GM06990 (cell line): ENCODE measurements at regions not wholly inside any gene's neighbourhood (a gene's known extent, or its start where the extent isn't known, plus 50 kb on each side); places are given as distances from the start of the nearest gene placed in this dataset.

Experiments
- DNase-seq: peaks from one replicate; pipeline ENCODE4 v3.0.0-alpha.2; 2011; ENCODE audit not compliant: insufficient read length; ENCODE audit errors: extremely low read depth
- H3K27me3 ChIP-seq: replicated peaks from 2 replicates; pipeline ENCODE4 v1.6.0; 2011; ENCODE audit warnings: low read length; ENCODE audit not compliant: control insufficient read depth, insufficient read depth
- H3K36me3 ChIP-seq: 2 replicates; pipeline ENCODE4 v1.5.1; 2011; ENCODE audit warnings: low read length; ENCODE audit not compliant: control insufficient read depth, insufficient read depth
- H3K4me3 ChIP-seq: replicated peaks from 2 replicates; pipeline ENCODE4 v1.5.1; 2011; ENCODE audit warnings: low read depth, mild to moderate bottlenecking, control low read depth, low read length
- TF ChIP-seq, protein P1 (sequence below): IDR thresholded peaks from 2 replicates; pipeline ENCODE4 v1.5.1; 2011; ENCODE audit warnings: low read length, control low read depth, mild to moderate bottlenecking, inconsistent platforms; ENCODE audit not compliant: insufficient read depth, poor library complexity, severe bottlenecking

GRCh38 chr15:95168951-95169431, 937.6 kb downstream of the MCTP2 start:
- Histone ChIP-seq H3K4me3 (no peak overlapping the region), H3K27me3 (no peaks in the 10 kb centered on the region), H3K36me3 (no peaks in the 10 kb centered on the region)
- TF ChIP-seq, protein P1, sequence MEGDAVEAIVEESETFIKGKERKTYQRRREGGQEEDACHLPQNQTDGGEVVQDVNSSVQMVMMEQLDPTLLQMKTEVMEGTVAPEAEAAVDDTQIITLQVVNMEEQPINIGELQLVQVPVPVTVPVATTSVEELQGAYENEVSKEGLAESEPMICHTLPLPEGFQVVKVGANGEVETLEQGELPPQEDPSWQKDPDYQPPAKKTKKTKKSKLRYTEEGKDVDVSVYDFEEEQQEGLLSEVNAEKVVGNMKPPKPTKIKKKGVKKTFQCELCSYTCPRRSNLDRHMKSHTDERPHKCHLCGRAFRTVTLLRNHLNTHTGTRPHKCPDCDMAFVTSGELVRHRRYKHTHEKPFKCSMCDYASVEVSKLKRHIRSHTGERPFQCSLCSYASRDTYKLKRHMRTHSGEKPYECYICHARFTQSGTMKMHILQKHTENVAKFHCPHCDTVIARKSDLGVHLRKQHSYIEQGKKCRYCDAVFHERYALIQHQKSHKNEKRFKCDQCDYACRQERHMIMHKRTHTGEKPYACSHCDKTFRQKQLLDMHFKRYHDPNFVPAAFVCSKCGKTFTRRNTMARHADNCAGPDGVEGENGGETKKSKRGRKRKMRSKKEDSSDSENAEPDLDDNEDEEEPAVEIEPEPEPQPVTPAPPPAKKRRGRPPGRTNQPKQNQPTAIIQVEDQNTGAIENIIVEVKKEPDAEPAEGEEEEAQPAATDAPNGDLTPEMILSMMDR, result no peak
- DNase-seq, result no peak

DNA sequence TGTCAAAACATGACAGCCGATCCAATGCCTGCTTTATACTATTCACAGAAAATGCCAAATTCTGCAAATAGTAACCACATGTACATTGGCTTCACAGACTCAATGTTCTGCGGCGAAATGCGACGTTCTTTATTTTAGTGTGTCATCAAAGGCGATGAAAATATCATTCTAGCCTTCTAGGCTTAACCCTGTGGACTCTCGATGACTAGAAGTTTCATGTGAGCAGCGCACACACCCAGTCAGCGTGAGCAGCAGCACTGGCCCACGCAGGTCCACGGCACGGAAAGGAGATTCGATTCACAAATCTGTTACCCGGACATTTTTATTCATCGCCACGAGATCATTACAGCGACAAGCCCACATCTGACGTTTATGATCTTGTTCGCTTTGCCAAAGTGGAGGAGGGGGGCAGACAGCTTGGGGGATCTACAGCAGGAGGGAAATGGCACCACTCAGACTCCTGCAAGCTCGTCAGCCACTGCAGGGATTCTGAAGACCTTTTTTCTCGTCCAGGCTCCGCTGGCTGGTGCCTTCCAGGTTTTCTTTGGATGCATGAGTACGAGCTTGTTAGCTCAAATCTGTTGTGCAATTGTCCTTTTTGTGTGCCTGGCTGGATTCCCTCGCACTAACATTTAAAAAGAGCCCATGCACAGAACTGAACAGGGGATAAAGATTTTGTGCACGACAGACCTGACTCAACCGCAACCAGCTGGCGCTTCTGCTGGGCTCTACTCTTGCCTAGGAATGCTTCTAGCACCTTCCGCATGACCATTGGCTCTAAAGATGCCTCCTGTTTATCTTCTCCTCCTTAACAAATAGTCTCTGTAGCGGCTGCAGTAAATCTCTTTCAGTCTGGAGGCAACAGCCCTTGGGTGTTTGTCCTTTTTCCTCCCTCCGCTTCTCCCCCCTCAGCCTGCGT, 938.4 kb downstream of the MCTP2 start:
- H3K27me3 ChIP-seq, result no peaks in the 10 kb centered on the region

GRCh38 chr15:95170561-95171380, 939.4 kb downstream of the MCTP2 start:
- no peak for DNase-seq
- TF ChIP-seq, protein P1, result no peak
- no peaks in the 10 kb centered on the region for H3K27me3 ChIP-seq
- H3K36me3 ChIP-seq, result no peaks in the 10 kb centered on the region
- no peak overlapping the region for H3K4me3 ChIP-seq

More for the DNA sequence above, 938.4 kb downstream of the MCTP2 start:
- TF ChIP-seq, protein P1, result no peak
- Histone ChIP-seq H3K4me3 (no peak overlapping the region), H3K36me3 (no peaks in the 10 kb centered on the region)
- no peak for DNase-seq

- Histone ChIP-seq H3K4me3 (no peak overlapping the region), H3K36me3 (no peaks in the 10 kb centered on the region), H3K27me3 (no peaks in the 10 kb centered on the region)
- TF ChIP-seq, protein P1, result no peak
- no peak for DNase-seq
Observed at GRCh38 chr15:95171564-95171963, 940.2 kb downstream of the MCTP2 start.

DNA sequence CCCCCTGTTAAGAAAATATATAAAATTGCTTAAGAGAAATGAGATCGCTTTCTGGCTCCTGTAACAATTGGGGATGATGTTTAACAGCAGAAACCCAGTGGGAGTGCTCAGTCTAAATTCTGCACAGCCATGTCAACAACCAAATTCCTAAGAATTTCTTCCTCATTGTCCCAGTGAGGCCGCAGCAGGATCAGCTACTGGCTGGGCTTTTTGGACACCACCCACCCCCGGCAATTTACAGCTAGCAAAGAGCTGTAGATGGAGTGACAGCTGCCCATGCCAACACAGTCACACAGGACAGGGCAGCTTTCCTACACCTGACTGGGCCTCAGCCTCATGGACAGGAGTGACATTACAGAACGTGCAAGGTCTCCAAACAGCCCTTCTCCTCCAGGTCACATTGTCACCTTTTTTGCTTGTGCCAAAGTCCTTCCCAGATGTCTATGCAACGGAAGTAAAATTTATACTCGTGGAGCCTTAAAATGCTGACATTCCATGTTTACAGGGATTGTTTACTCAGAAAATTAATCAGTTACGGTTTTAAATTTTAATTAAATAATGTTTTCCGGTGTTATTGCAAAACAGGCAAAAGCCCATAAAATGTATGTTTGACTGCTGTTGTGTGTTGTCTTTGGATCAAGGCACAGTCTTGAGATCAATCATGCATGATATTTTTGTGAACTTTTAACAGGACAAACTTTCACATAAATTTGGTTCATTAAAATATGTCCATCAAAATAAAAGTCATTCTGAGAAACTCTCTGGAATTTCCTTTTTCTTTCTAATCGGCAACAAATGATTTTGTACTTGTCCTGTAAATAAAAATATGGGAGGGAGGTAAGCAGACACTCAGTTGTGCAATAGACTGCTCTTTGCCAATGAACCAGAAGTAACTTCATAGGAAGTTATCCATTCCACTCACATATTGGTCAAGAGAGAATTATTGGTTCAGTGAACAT, 943.2 kb downstream of the MCTP2 start:
- no peak for DNase-seq
- Histone ChIP-seq H3K36me3 (no peaks in the 10 kb centered on the region), H3K27me3 (no peaks in the 10 kb centered on the region), H3K4me3 (no peak overlapping the region)
- TF ChIP-seq, protein P1, result no peak
